AG09309 (cell line): ENCODE measurements at regions not wholly inside any gene's neighbourhood (a gene's known extent, or its start where the extent isn't known, plus 50 kb on each side); places are given as distances from the start of the nearest gene placed in this dataset.

Experiments
- DNase-seq: peaks from one replicate; pipeline ENCODE4 v3.0.0-alpha.2; 2010; ENCODE audit warnings: low read depth
- H3K4me3 ChIP-seq: 2 replicates; pipeline ENCODE4 v1.5.1; 2011; ENCODE audit warnings: mild to moderate bottlenecking, low read depth, low read length, moderate library complexity; ENCODE audit not compliant: control insufficient read depth
- TF ChIP-seq, protein P1 (sequence below): IDR thresholded peaks from 2 replicates; pipeline ENCODE4 v1.5.1; 2011; ENCODE audit warnings: mild to moderate bottlenecking, low read depth, low read length, inconsistent platforms; ENCODE audit not compliant: insufficient read depth, control insufficient read depth; ENCODE audit errors: missing control alignments

DNA sequence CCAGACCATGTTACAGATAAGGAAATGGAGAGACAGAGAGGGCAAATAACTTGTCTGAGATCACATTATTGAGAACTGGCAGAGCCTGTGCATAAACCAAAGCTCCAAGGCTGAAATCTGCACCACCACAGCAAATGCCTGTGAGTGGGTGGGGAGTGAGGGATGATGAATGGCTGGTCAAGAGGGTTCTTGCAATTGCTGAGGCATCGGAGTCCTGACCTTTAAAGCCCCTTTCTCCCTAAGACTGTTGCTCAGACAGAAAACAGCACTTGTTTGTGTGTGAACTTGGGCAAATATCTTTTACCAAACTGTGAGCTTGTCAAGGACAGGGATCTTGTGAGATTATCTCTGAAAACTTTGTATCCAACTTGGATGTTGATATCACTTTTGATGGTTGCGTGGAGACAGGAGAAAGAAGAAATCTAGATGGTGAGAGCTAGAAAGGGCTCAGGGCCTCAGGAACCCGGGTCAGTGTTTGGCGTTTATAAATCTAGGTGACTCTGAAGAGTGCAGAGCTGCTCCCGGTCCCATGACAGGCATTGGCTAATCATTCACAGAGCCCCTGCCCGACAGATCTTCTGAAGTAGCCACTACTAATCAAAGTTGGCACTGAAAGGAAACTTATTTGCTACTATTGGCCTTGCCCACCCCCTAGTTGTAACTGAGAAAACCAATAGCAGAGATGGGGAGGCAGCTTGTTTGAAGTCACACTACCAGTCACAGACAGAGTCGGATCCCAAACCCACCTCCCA, 122.3 kb downstream of the FOXD2 start:
- DNase-seq: no peak
- H3K4me3 ChIP-seq: no peak overlapping the region
- TF ChIP-seq, protein P1, sequence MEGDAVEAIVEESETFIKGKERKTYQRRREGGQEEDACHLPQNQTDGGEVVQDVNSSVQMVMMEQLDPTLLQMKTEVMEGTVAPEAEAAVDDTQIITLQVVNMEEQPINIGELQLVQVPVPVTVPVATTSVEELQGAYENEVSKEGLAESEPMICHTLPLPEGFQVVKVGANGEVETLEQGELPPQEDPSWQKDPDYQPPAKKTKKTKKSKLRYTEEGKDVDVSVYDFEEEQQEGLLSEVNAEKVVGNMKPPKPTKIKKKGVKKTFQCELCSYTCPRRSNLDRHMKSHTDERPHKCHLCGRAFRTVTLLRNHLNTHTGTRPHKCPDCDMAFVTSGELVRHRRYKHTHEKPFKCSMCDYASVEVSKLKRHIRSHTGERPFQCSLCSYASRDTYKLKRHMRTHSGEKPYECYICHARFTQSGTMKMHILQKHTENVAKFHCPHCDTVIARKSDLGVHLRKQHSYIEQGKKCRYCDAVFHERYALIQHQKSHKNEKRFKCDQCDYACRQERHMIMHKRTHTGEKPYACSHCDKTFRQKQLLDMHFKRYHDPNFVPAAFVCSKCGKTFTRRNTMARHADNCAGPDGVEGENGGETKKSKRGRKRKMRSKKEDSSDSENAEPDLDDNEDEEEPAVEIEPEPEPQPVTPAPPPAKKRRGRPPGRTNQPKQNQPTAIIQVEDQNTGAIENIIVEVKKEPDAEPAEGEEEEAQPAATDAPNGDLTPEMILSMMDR: no peak

DNA sequence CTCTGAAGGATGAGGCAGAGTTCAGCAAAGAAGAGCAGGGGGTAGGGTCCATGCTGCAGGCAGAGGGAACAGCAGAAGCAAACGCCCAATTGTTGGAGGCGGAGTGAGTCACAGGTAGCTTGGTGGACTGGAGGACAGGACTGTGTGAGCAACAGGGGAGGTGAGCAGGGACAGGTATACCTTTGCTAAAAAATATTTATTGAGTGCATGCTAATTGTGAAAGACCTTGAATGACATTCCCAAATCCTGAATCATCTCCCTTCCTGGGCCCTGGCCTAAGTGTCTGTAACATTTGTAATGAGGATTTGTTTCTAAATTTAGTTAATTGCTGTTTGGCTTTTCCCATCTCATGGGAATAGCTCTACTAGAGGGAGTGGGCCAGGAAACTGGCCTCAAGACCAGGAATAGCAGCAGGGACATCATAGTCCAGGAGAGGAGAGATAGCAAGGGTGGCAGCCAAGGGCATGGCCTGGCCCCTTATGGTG, 123.7 kb downstream of the FOXD2 start:
- TF ChIP-seq, protein P1: no peak
- DNase-seq: no peak

DNA sequence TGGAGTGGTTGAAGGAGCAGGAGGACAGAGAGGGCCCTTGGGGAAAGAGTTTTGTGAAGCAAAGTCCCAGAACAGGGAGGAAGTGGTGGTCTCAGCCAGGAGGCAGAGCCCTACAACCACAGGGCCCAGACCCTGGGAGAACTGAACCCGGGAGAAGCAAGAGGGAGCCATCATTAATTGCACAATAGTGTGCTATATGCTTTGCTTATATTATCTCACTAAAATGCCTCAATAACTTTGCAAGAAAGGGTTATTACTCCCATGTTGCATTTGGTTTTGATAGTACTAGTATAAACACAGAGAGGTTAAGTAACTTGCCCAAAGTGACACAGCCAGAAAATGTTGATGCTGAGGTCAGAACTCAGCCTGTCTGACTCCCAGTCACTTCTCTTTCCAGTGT, 124.3 kb downstream of the FOXD2 start:
- H3K4me3 ChIP-seq: no peak overlapping the region
- no peak for DNase-seq
- TF ChIP-seq, protein P1: no peak

More for the DNA sequence above, 123.7 kb downstream of the FOXD2 start:
- no peak overlapping the region for H3K4me3 ChIP-seq

DNA sequence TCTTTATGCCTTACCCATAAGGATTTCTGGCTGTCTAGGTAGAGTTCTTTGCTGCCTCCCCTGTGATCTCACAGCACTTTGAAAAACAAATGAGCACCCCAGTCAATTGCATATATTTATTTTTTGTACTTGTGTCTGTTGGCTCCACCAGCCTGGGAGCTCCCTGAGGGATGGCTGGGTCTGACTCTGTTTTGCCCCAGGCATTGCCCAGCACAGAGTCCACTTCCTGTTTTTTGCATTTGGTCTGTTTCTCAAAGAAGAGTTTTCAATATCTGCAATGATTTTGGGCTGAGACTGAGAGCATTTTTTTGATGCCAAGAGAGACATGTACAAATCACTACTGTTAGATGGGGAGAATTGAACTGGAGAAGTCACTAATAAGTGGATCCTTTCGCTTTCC, 125.0 kb downstream of the FOXD2 start:
- H3K4me3 ChIP-seq: no peak overlapping the region
- DNase-seq: no peak
- TF ChIP-seq, protein P1: no peak

DNA sequence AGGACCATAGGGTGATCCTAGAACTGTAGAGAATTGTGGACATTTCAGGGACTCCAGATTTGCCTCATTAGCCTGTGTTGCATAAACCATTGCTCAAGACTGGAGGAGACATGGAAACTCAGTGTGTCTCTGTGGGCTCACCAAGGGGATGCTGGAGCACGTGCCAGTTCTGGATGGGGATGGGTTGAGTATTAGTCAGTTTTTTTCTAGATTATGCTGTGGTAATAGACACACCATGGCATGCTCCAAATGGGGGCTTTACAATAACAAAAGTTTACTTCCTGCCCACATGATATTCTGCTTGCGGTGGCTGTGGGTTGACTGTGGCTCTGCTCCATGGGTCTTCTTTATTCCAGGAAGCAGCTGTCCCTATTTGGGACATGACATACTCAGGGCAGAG, 125.4 kb downstream of the FOXD2 start:
- no peak for DNase-seq
- TF ChIP-seq, protein P1: no peak
- H3K4me3 ChIP-seq: no peak overlapping the region

DNA sequence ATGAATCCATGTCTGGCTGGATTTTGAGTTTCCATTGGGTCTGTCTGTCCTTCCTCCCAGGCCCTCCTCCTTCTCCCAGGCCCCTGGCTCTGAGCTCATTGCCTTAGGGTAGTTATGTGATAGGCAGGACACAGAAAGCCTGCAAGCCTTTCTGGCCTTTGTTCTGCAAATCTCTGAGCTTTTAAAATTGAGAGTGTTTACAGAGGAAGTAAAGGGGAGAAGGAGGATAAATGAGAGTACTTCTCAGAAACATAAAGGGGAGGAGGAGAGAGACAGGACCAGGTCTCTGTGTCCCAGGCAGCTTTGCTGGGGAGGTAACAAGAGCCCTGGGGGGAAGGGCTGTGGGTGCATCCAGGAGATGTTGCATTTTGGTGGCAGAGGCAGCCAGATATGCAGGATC, 126.7 kb downstream of the FOXD2 start:
- TF ChIP-seq, protein P1: no peak
- no peak for DNase-seq
- no peak overlapping the region for H3K4me3 ChIP-seq
